WTC11 (cell line): ENCODE measurements at regions not wholly inside any gene's neighbourhood (a gene's known extent, or its start where the extent isn't known, plus 50 kb on each side); places are given as distances from the start of the nearest gene placed in this dataset.

Experiments used
- CDX4 ChIP-seq: fragments of 250-450 bp; sonication (Bioruptor Pico); IDR thresholded peaks from 2 replicates; pipeline ENCODE4 v1.9.0; 2021; ENCODE audit warnings: moderate library complexity, mild to moderate bottlenecking, inconsistent platforms, borderline replicate concordance
- CTCF ChIP-seq: fragments of 200-600 bp; IDR thresholded peaks from 2 replicates; pipeline ENCODE4 v1.8.0; 2022; ENCODE audit warnings: antibody characterized with exemption

DNA sequence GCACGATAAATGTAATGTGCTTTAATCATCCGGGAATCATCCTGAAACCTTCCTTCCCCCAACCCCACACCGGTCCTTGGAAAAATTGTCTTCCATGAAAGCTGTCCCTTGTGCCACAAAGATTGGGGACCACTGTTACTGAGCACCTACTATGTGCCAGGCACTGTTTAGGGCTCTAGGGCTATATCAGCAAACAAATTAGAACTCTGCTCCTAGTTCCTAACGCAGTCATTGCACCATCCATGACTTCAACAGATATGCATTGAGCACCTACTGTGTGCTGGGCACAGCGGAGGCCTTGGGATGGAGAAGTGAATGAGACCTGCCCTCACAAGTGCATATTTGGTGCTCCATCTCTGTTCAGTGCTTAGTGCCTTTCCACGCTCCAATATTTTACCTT lies 50.3 kb upstream of the BLCAP start (continued):
- TF ChIP-seq CTCF, result no peak
- no peak for TF ChIP-seq CDX4 (CRISPR knock-in tag)
- TF ChIP-seq, all 79 proteins: peak for 0
